ENCODE measurements at regions not wholly inside any gene's neighbourhood (a gene's known extent, or its start where the extent isn't known, plus 50 kb on each side); places are given as distances from the start of the nearest gene placed in this dataset.

DNA sequence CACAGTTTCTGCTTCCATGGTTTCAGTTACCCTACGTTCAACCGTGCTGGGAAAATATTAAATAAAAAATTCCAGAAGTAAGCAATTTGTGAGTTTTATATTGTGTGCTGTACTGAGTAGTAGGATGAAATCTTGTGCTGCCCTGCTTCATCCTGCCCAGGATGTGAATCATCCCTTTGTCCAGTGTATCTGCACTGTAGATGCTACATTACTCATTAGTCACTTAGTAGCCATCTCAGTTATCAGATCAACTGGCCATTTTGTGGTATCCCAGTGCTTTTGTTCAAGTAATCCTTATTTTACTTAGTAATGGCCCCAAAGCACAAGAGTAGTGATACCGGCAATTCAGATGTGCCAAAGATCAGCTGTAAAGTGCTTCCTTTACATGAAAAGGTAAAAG, 97.9 kb downstream of the COX18 start:
- DNase-seq (ENCODE audit: low read depth, low spot score), result peak; percentile 87
- Histone ChIP-seq H3K9me1 (replicated peaks; ENCODE audit: control insufficient read depth, extremely low read depth, insufficient read depth, low read length) (no peaks in the 10 kb centered on the region), H3K27ac (ENCODE audit: insufficient read depth, low read depth, low read length) (peak overlapping the region; percentile 57), H4K20me1 (replicated peaks; ENCODE audit: control insufficient read depth, extremely low read depth, insufficient read depth, low read length) (no peaks in the 10 kb centered on the region), H3K4me1 (ENCODE audit: control insufficient read depth, extremely low read depth, insufficient read depth, low read length) (peaks cover 43% of the 10 kb centered on the region), H3K27me3 (ENCODE audit: control insufficient read depth in 2 of 2, insufficient read depth in 2 of 2, low read length in 2 of 2) (no peaks in the 10 kb centered on the region), H3K9ac (replicated peaks; ENCODE audit: extremely low read depth, insufficient read depth, low read length) (peak overlapping the region; percentile 17), H3K4me3 (replicated peaks in 1 of 3; ENCODE audit: insufficient read depth in 1 of 3, low read depth in 1 of 3, low read length in 3 of 3) (no peak overlapping the region), H3K79me2 (ENCODE audit: control insufficient read depth, insufficient read depth, low read length) (no peaks in the 10 kb centered on the region), H3K9me3 (replicated peaks; ENCODE audit: control insufficient read depth, insufficient read depth, low read length) (no peaks in the 10 kb centered on the region), H3K36me3 (ENCODE audit: control insufficient read depth in 2 of 2, extremely low read depth in 1 of 2, insufficient read depth in 2 of 2, low read length in 2 of 2) (no peaks in the 10 kb centered on the region), H2AFZ (ENCODE audit: low read depth, low read length) (peak overlapping the region; percentile 3), H3K4me2 (ENCODE audit: insufficient read depth, low read length) (peak overlapping the region; percentile 54)
- dilution Hi-C loops (cut with MboI; ENCODE audit: extremely low pct_ligation_motif_present, low sequenced_read_pairs), result no loop called here
- peak; percentile 92 for FAIRE-seq
- ChIA-PET CTCF (no interaction called here), POLR2A (interaction anchor here (0.6 kb wide), 1 partner anchor 287 kb away, joined by 5 read pairs; the partner anchor contains the start of gene ANKRD17)
- BruUV-seq (replicated peaks), result no TSS peak
- intact Hi-C loops (cut with micrococcal nuclease), result loop anchor here (1.0 to 10.0 kb wide), 3 partner anchors 8 to 654 kb away; partner anchors contain the start of gene ADAMTS3
- peak; percentile 93 for TF ChIP-seq JUN (IDR thresholded peaks at IDR 0.05; ENCODE audit: borderline replicate concordance, insufficient read depth, insufficient read length, low read depth)
- TF ChIP-seq FOS (IDR thresholded peaks at IDR 0.05; ENCODE audit: borderline replicate concordance, insufficient read depth, low read length), result peak; percentile 93
- TF ChIP-seq POLR2A (IDR thresholded peaks at IDR 0.05; ENCODE audit: low read depth, low read length), result no peak
- peak; percentile 21 for TF ChIP-seq MYC (IDR thresholded peaks at IDR 0.05; ENCODE audit: low read depth, low read length)
- TF ChIP-seq EZH2 (IDR thresholded peaks at IDR 0.05; ENCODE audit: borderline replicate concordance, low read depth, low read length, severe bottlenecking), result no peak
- peak; percentile 84 for TF ChIP-seq POLR2AphosphoS5 (IDR thresholded peaks at IDR 0.05; ENCODE audit: insufficient read depth, low read depth, low read length)
- TF ChIP-seq GATA2 (IDR thresholded peaks at IDR 0.05; ENCODE audit: insufficient read depth, insufficient read length, low read depth, low read length), result peak; percentile 97
- TF ChIP-seq CTCF (IDR thresholded peaks at IDR 0.05; ENCODE audit: extremely low read depth in 1 of 2, insufficient read depth in 1 of 2, low read depth in 1 of 2, low read length in 2 of 2), result no peak
- TF ChIP-seq, protein P1, sequence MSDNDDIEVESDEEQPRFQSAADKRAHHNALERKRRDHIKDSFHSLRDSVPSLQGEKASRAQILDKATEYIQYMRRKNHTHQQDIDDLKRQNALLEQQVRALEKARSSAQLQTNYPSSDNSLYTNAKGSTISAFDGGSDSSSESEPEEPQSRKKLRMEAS (IDR thresholded peaks at IDR 0.05; ENCODE audit: insufficient read depth, insufficient read length), result no peak
